Vagina (tissue), 2 donors: ENCODE measurements at regions not wholly inside any gene's neighbourhood (a gene's known extent, or its start where the extent isn't known, plus 50 kb on each side); places are given as distances from the start of the nearest gene placed in this dataset.
A peak's percentile ranks its signal among the peaks of the same experiment; 100 is the strongest.

Experiments
- DNase-seq, 2 donors: peaks; one replicate each; pipeline ENCODE4 v3.0.0-alpha.2; 2017; ENCODE audit errors: extremely low spot score in 2 of 2
- H3K27ac ChIP-seq: fragments of 200-600 bp; sonication (generic); one replicate; pipeline ENCODE4 v1.5.1; 2019
- H3K27me3 ChIP-seq: fragments of 200-600 bp; sonication (generic); one replicate; pipeline ENCODE4 v1.5.1; 2019
- H3K36me3 ChIP-seq, 2 donors: fragments of 200-600 bp; sonication (generic); one replicate each; pipeline ENCODE4 v1.5.1; 2017 to 2019
- H3K4me1 ChIP-seq: fragments of 200-600 bp; sonication (generic); one replicate; pipeline ENCODE4 v1.5.1; 2019
- H3K4me3 ChIP-seq, 2 donors: fragments of 200-600 bp; sonication (generic); 1 replicate in 1 of 2; 2 replicates in 1 of 2; pipeline ENCODE4 v1.5.1; 2016 to 2019
- H3K9me3 ChIP-seq: fragments of 200-600 bp; sonication (generic); one replicate; pipeline ENCODE4 v1.5.1; 2019
- CTCF ChIP-seq, 3 experiments: fragments of 450-650 bp in 2 of 3; fragments of 200-600 bp in 1 of 3; sonication (generic) in 1 of 3; IDR thresholded peaks; one replicate each; pipeline ENCODE4 v1.5.1; 2017 to 2019; ENCODE audit warnings: antibody characterized with exemption in 3 of 3, mild to moderate bottlenecking in 2 of 3, moderate library complexity in 2 of 3
- POLR2A ChIP-seq, 2 donors: fragments of 450-650 bp; IDR thresholded peaks; one replicate each; pipeline ENCODE4 v1.6.1; 2017; ENCODE audit warnings: antibody characterized with exemption in 2 of 2, mild to moderate bottlenecking in 2 of 2, moderate library complexity in 2 of 2
- POLR2AphosphoS5 ChIP-seq, 2 donors: sonication (generic); formaldehyde crosslinking; IDR thresholded peaks; one replicate each; pipeline ENCODE4 v1.9.0; 2017; ENCODE audit warnings: antibody characterized with exemption in 2 of 2, mild to moderate bottlenecking in 2 of 2, low read depth in 1 of 2; ENCODE audit not compliant: insufficient read depth in 1 of 2
- intact Hi-C: fragments of 100-400 bp; cut with DNase I; formaldehyde crosslinking; loops from one replicate; pipeline ENCODE4 v1.15.1; 2023

GRCh38 chr2:45072862-45073237 is 63.6 kb upstream of the SIX2 start:
- no peak overlapping the region for H3K4me3 ChIP-seq
- intact Hi-C loops = no loop called here
- DNase-seq = peak in 1 of 2 donors; percentile 88
- no peaks in the 10 kb centered on the region for H3K4me1 ChIP-seq
- no peaks in the 10 kb centered on the region for H3K27me3 ChIP-seq
- no peaks in the 10 kb centered on the region for H3K36me3 ChIP-seq
- H3K9me3 ChIP-seq = no peaks in the 10 kb centered on the region
- TF ChIP-seq CTCF (IDR thresholded peaks at IDR 0.05) (no peak), POLR2AphosphoS5 (IDR thresholded peaks at IDR 0.05; ENCODE audit: insufficient read depth in 1 of 2, low read depth in 1 of 2) (no peak), POLR2A (IDR thresholded peaks at IDR 0.05) (no peak)
- H3K27ac ChIP-seq = no peak overlapping the region

- no peaks in the 10 kb centered on the region for H3K4me1 ChIP-seq
- no peaks in the 10 kb centered on the region for H3K9me3 ChIP-seq
- TF ChIP-seq CTCF (IDR thresholded peaks at IDR 0.05) = no peak
- TF ChIP-seq POLR2A (IDR thresholded peaks at IDR 0.05) = no peak
- no peak for TF ChIP-seq POLR2AphosphoS5 (IDR thresholded peaks at IDR 0.05; ENCODE audit: insufficient read depth in 1 of 2, low read depth in 1 of 2)
- intact Hi-C loops = no loop called here
- no peaks in the 10 kb centered on the region for H3K27me3 ChIP-seq
- no peak overlapping the region for H3K4me3 ChIP-seq
- peak in 1 of 2 donors; percentile 61 for DNase-seq
- no peak overlapping the region for H3K27ac ChIP-seq
- no peaks in the 10 kb centered on the region for H3K36me3 ChIP-seq
These were observed 63.0 kb upstream of the SIX2 start for GRCh38 chr2:45072064-45072861.

- TF ChIP-seq CTCF (IDR thresholded peaks at IDR 0.05) = no peak
- TF ChIP-seq POLR2AphosphoS5 (IDR thresholded peaks at IDR 0.05; ENCODE audit: insufficient read depth in 1 of 2, low read depth in 1 of 2) = no peak
- no peak for TF ChIP-seq POLR2A (IDR thresholded peaks at IDR 0.05)
- H3K9me3 ChIP-seq = no peaks in the 10 kb centered on the region
- no peaks in the 10 kb centered on the region for H3K36me3 ChIP-seq
- no peak for DNase-seq
- no peak overlapping the region for H3K27ac ChIP-seq
- H3K27me3 ChIP-seq = no peaks in the 10 kb centered on the region
- no peak overlapping the region for H3K4me3 ChIP-seq
- intact Hi-C loops = no loop called here
- H3K4me1 ChIP-seq = no peaks in the 10 kb centered on the region
These were observed 60.9 kb upstream of the SIX2 start for GRCh38 chr2:45070113-45070652.

- no peak for DNase-seq
- H3K27ac ChIP-seq = no peak overlapping the region
- intact Hi-C loops = no loop called here
- H3K9me3 ChIP-seq = no peaks in the 10 kb centered on the region
- TF ChIP-seq POLR2A (IDR thresholded peaks at IDR 0.05) = no peak
- TF ChIP-seq CTCF (IDR thresholded peaks at IDR 0.05) = no peak
- TF ChIP-seq POLR2AphosphoS5 (IDR thresholded peaks at IDR 0.05; ENCODE audit: insufficient read depth in 1 of 2, low read depth in 1 of 2) = no peak
- H3K4me3 ChIP-seq = no peak overlapping the region
- no peaks in the 10 kb centered on the region for H3K4me1 ChIP-seq
- no peaks in the 10 kb centered on the region for H3K36me3 ChIP-seq
- H3K27me3 ChIP-seq = no peaks in the 10 kb centered on the region
These were observed 60.4 kb upstream of the SIX2 start for GRCh38 chr2:45069684-45070083.

GRCh38 chr2:45068571-45069140 is 59.4 kb upstream of the SIX2 start:
- no peak for DNase-seq
- Histone ChIP-seq H3K4me3 (no peak overlapping the region), H3K27me3 (no peaks in the 10 kb centered on the region), H3K4me1 (no peaks in the 10 kb centered on the region), H3K27ac (no peak overlapping the region), H3K9me3 (no peaks in the 10 kb centered on the region), H3K36me3 (no peaks in the 10 kb centered on the region)
- TF ChIP-seq CTCF (IDR thresholded peaks at IDR 0.05) = no peak
- no peak for TF ChIP-seq POLR2AphosphoS5 (IDR thresholded peaks at IDR 0.05; ENCODE audit: insufficient read depth in 1 of 2, low read depth in 1 of 2)
- TF ChIP-seq POLR2A (IDR thresholded peaks at IDR 0.05) = no peak
- intact Hi-C loops = no loop called here
